Right lung (tissue), 2 donors: ENCODE measurements at regions not wholly inside any gene's neighbourhood (a gene's known extent, or its start where the extent isn't known, plus 50 kb on each side); places are given as distances from the start of the nearest gene placed in this dataset.
"Not testable (repeated sequence)": the region's sequence is repeated elsewhere in the genome, so short reads cannot be mapped to it uniquely, and the experiment has no call there.

Experiments used
- DNase-seq, 2 donors: peaks; one replicate each; pipeline ENCODE4 v3.0.0-alpha.2; 2013

- DNase-seq, result peak; percentile 71 to 81
Measured at GRCh38 chr12:62192180-62192902, 67.9 kb upstream of the USP15 start.

- no peak for DNase-seq
Measured at GRCh38 chr12:62192903-62193250, 67.3 kb upstream of the USP15 start.

- no peak for DNase-seq
Measured at GRCh38 chr12:62194031-62194430, 66.2 kb upstream of the USP15 start.

DNA sequence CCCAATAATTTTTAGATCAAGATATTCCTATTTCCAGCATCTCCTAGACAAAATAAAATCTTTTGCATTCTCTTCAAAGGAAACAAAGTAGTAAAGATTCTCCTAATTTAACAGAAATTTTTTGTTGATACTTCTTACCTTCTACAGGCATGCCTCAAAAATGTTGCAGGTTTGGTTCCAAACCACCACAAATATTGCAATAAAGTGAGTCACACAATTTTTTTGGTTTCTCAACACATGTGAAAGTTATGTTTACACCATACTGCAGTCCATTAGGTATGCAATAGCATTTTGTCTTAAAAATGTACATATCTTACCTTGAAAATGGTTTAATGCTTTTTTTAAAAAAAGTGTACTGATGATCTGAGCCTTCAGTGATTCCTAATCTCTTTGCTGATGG lies 65.6 kb upstream of the USP15 start:
- no peak for DNase-seq

GRCh38 chr12:62196146-62196545 lies 64.1 kb upstream of the USP15 start:
- DNase-seq, result no peak

- DNase-seq, result not testable (repeated sequence)
Measured at GRCh38 chr12:62202861-62203260, 57.3 kb upstream of the USP15 start.

DNA sequence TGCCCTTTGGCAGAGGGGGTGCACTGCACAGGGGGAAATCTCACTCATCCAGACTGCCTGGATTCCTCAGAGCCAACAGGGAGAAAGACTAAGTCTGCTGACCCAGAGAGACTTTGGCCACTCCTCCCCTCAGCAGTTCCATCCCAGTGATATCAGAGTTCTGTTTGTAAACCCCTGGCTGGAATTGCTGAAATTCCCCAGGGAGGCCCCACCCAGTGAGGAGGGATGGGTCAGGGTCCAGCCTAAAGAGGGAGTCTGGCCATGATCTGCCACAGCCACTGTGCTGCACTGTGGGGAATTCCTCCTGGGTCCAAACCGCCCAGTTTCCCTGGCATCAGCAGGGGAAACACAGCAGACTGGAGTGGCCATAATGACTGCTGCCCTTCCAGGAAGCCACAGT lies 54.9 kb upstream of the USP15 start:
- no peak for DNase-seq

GRCh38 chr12:62207248-62207647 lies 53.0 kb upstream of the USP15 start:
- no peak for DNase-seq
